ENCODE measurements at regions not wholly inside any gene's neighbourhood (a gene's known extent, or its start where the extent isn't known, plus 50 kb on each side); places are given as distances from the start of the nearest gene placed in this dataset.

DNA sequence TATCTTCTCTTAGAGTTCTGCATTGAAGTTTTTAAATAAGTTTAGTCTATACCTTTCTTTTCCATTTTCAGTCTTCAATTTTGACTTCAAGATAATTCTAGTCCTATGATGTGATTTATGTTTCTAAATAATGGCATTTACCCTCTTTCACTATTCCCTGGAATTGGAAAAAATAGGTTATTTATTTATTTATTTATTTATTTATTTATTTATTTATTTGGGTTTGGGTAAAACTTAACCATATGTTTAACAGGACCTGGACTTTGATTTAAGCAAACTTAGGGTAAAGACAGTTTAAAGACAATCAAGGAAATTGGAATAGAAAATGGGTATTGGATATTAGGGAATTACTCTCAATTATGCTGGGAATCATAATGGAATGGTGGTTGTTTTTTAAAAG is 182.1 kb downstream of the RPIA start:
- H3K4me1 Mint-ChIP-seq (ENCODE audit: unreplicated experiment) = no peaks in the 10 kb centered on the region
- no peak overlapping the region for H3K4me3 Mint-ChIP-seq
- H3K36me3 Mint-ChIP-seq = no peaks in the 10 kb centered on the region
- DNase-seq (ENCODE audit: extremely low spot score, unreplicated experiment) = no peak
- H3K27ac Mint-ChIP-seq = no peak overlapping the region
- TF ChIP-seq, protein P1, sequence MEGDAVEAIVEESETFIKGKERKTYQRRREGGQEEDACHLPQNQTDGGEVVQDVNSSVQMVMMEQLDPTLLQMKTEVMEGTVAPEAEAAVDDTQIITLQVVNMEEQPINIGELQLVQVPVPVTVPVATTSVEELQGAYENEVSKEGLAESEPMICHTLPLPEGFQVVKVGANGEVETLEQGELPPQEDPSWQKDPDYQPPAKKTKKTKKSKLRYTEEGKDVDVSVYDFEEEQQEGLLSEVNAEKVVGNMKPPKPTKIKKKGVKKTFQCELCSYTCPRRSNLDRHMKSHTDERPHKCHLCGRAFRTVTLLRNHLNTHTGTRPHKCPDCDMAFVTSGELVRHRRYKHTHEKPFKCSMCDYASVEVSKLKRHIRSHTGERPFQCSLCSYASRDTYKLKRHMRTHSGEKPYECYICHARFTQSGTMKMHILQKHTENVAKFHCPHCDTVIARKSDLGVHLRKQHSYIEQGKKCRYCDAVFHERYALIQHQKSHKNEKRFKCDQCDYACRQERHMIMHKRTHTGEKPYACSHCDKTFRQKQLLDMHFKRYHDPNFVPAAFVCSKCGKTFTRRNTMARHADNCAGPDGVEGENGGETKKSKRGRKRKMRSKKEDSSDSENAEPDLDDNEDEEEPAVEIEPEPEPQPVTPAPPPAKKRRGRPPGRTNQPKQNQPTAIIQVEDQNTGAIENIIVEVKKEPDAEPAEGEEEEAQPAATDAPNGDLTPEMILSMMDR (conservative IDR thresholded peaks at IDR 0.05) = no peak
- H3K27me3 Mint-ChIP-seq = peaks cover 6% of the 10 kb centered on the region
- H3K9me3 Mint-ChIP-seq = no peaks in the 10 kb centered on the region

- no peak overlapping the region for H3K4me3 Mint-ChIP-seq
- no peaks in the 10 kb centered on the region for H3K36me3 Mint-ChIP-seq
- TF ChIP-seq, protein P1 (conservative IDR thresholded peaks at IDR 0.05) = peak; percentile 78
- no peaks in the 10 kb centered on the region for H3K4me1 Mint-ChIP-seq (ENCODE audit: unreplicated experiment)
- no peak for DNase-seq (ENCODE audit: extremely low spot score, unreplicated experiment)
- H3K27ac Mint-ChIP-seq = no peak overlapping the region
- H3K9me3 Mint-ChIP-seq = no peaks in the 10 kb centered on the region
- H3K27me3 Mint-ChIP-seq = peaks cover 6% of the 10 kb centered on the region
Observed at GRCh38 chr2:88874063-88874657, 182.7 kb downstream of the RPIA start.

DNA sequence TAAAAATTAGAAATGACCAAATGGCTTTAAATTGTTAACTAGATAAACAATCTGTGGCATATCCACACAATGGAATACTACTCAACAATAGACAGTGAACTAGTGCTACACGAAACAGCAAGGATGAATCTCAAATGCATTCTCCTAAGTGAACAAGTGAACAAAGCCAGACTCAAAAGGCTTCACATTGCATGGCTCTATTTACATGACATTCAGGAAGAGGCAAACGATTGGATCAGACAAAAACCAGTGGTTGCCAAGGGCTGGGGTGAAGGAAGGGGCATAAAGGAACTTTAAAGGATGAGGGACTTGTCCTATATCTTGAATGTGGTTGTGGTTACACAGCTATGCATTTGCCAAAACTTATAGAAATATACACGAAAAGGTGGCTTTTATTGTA is 184.3 kb downstream of the RPIA start:
- no peak overlapping the region for H3K27ac Mint-ChIP-seq
- H3K4me1 Mint-ChIP-seq (ENCODE audit: unreplicated experiment) = no peaks in the 10 kb centered on the region
- no peak overlapping the region for H3K4me3 Mint-ChIP-seq
- peaks cover 6% of the 10 kb centered on the region for H3K27me3 Mint-ChIP-seq
- TF ChIP-seq, protein P1 (conservative IDR thresholded peaks at IDR 0.05) = no peak
- DNase-seq (ENCODE audit: extremely low spot score, unreplicated experiment) = no peak
- no peaks in the 10 kb centered on the region for H3K9me3 Mint-ChIP-seq
- no peaks in the 10 kb centered on the region for H3K36me3 Mint-ChIP-seq

DNA sequence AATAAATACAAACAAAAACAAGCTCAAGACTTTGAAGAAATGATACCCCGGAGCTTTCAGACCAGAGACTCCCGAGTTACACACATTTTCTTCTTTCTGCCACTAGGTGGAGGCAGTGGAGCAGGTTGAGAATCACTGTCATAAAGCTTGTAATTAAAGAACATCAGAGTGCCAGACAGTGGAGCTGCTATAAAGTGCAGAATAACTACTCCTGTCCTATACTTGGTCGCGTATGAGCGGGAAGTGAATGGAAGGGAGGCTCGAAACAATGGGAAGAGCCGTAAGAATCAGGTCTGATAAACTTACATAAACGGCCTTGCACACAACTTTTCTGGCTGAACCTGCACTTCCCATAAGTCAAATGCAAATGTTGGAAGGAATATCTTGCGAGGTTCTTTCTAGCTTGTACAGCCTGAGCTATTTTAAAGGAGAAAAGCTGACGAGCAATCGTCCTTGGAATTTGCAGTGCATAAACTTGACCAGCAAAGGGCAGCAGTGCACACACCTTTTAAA is 189.0 kb downstream of the RPIA start:
- Mint-ChIP-seq H3K36me3 (no peaks in the 10 kb centered on the region), H3K4me3 (no peak overlapping the region), H3K9me3 (no peaks in the 10 kb centered on the region), H3K27me3 (peaks cover 6% of the 10 kb centered on the region), H3K27ac (no peak overlapping the region), H3K4me1 (ENCODE audit: unreplicated experiment) (no peaks in the 10 kb centered on the region)
- TF ChIP-seq, protein P1 (conservative IDR thresholded peaks at IDR 0.05) = peak; percentile 77
- DNase-seq (ENCODE audit: extremely low spot score, unreplicated experiment) = no peak

DNA sequence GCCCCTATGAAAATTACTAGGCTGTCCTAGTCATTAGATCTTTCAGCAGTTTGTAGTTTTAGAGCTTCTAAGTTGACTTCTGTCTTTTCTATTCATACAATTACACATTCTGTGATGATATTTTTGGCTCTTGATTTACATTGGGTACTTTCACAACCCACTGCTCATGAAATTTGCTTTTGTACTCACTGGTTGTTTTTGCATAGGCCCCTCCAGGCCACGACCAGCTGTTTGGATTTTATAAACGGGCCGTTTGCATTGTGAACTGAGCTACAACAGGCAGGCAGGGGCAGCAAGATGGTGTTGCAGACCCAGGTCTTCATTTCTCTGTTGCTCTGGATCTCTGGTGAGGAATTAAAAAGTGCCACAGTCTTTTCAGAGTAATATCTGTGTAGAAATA is 193.8 kb downstream of the RPIA start:
- no peak for DNase-seq (ENCODE audit: extremely low spot score, unreplicated experiment)
- no peak overlapping the region for H3K27ac Mint-ChIP-seq
- H3K4me3 Mint-ChIP-seq = no peak overlapping the region
- H3K27me3 Mint-ChIP-seq = no peaks in the 10 kb centered on the region
- H3K4me1 Mint-ChIP-seq (ENCODE audit: unreplicated experiment) = no peaks in the 10 kb centered on the region
- no peaks in the 10 kb centered on the region for H3K9me3 Mint-ChIP-seq
- no peaks in the 10 kb centered on the region for H3K36me3 Mint-ChIP-seq
- TF ChIP-seq, protein P1 (conservative IDR thresholded peaks at IDR 0.05) = no peak

Data from type B pancreatic cell (in vitro differentiated cells).